Globus pallidus (tissue), 1 donor: ENCODE measurements at regions not wholly inside any gene's neighbourhood (a gene's known extent, or its start where the extent isn't known, plus 50 kb on each side); places are given as distances from the start of the nearest gene placed in this dataset.

Source experiments
- DNase-seq: peaks from one replicate; pipeline ENCODE4 v3.0.0-alpha.2; 2015; ENCODE audit warnings: low spot score

- no peak for DNase-seq
Observed at GRCh38 chr6:105850261-105851112, 235.6 kb upstream of the PRDM1 start.

GRCh38 chr6:105849746-105850145, 236.4 kb upstream of the PRDM1 start:
- DNase-seq: no peak

GRCh38 chr6:105847433-105847832, 238.7 kb upstream of the PRDM1 start:
- no peak for DNase-seq

GRCh38 chr6:105844275-105844883, 241.8 kb upstream of the PRDM1 start:
- DNase-seq: peak; percentile 35

- DNase-seq: no peak
Observed at GRCh38 chr6:105839266-105839665, 246.9 kb upstream of the PRDM1 start.

- DNase-seq: no peak
Observed at GRCh38 chr6:105838171-105838570, 248.0 kb upstream of the PRDM1 start.

- no peak for DNase-seq
Observed at GRCh38 chr6:105836889-105837288, 249.2 kb upstream of the PRDM1 start.

- no peak for DNase-seq
Observed at GRCh38 chr6:105836379-105836778, 249.8 kb upstream of the PRDM1 start.

GRCh38 chr6:105835373-105835772, 250.8 kb upstream of the PRDM1 start:
- DNase-seq: no peak

GRCh38 chr6:105833959-105834947, 251.9 kb upstream of the PRDM1 start:
- DNase-seq: no peak

- no peak for DNase-seq
Observed at GRCh38 chr6:105832313-105832761, 253.8 kb upstream of the PRDM1 start.

- no peak for DNase-seq
Observed at GRCh38 chr6:105831311-105832097, 254.6 kb upstream of the PRDM1 start.

- no peak for DNase-seq
Observed at GRCh38 chr6:105825210-105825609, 260.9 kb upstream of the PRDM1 start.

- no peak for DNase-seq
Observed at GRCh38 chr6:105824732-105825131, 261.4 kb upstream of the PRDM1 start.

- no peak for DNase-seq
Observed at GRCh38 chr6:105821777-105822176, 264.4 kb upstream of the PRDM1 start.

- no peak for DNase-seq
Observed at GRCh38 chr6:105821027-105821426, 265.1 kb upstream of the PRDM1 start.

GRCh38 chr6:105819745-105820144, 266.4 kb upstream of the PRDM1 start:
- DNase-seq: peak; percentile 14

GRCh38 chr6:105818505-105818904, 267.6 kb upstream of the PRDM1 start:
- no peak for DNase-seq

- DNase-seq: no peak
Observed at GRCh38 chr6:105817961-105818360, 268.2 kb upstream of the PRDM1 start.

GRCh38 chr6:105817370-105817769, 268.8 kb upstream of the PRDM1 start:
- DNase-seq: no peak

GRCh38 chr6:105816847-105817246, 269.3 kb upstream of the PRDM1 start:
- no peak for DNase-seq
